ENCODE measurements at regions not wholly inside any gene's neighbourhood (a gene's known extent, or its start where the extent isn't known, plus 50 kb on each side); places are given as distances from the start of the nearest gene placed in this dataset.
A peak's percentile ranks its signal among the peaks of the same experiment; 100 is the strongest.

DNA sequence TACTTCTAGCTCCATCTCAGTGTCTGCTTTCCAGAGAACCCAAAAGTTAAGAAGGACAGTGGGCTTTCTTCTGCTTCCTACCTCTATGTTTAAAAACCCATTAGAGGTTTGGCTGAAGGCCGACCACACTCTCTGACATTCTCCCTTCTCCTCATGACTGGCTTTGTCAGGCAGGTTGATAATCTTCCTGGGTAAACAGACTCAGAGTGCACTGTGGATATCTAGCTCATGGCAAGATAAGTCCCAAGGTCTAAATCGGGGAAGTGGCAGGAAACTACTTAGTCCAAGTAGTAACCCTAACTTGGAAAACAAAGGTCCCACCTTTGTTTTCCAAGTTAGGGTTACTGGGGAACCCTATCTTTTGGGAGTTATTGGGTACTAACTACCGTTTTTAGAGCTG lies 161.9 kb upstream of the SPAG17 start:
- no peak for DNase-seq

DNA sequence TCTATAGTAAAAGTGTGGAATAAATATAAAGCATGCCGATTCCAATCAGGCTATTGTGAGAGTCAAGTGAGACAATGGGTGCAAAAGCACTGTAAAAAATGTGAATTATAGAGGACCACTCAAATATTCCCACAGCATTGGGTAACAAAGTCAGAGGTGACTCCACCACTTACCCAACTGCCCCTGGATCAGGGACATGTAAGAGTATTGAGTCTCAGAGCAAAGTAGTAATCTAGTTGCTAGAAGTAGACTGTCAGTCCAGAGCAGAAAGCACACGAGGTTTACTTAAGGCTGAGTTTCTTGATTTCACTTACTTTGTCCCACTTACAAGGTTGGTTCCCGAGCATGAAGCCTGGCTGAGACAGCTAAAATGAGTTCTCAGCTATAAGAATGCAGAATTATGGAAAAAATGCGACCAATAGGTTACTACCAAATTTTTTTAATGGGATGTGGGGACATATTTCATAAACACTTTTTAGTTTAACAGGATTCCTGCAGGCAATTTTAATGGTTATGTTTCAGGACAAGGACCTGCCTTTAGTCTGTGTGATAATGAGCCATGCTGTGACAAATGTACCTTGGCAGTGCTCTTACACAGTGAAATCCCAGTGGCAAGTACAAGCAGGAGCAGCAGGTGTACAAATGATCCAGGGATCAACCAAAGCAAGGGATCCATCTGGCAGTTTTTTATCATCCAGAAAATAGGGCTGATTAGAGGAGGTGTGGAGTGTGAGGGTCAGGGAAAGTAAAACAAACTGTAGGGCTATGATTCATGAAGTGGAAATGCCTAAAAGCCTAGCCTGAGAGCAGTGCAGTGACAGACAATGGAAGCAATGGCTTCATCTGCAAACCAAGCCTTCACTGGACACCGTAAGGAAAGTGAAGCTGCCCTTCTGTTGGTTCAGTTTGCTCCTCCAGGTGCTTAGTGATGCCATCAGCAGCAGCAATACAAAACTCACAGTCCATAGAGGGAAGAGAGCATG lies 156.2 kb upstream of the SPAG17 start:
- no peak for DNase-seq

DNA sequence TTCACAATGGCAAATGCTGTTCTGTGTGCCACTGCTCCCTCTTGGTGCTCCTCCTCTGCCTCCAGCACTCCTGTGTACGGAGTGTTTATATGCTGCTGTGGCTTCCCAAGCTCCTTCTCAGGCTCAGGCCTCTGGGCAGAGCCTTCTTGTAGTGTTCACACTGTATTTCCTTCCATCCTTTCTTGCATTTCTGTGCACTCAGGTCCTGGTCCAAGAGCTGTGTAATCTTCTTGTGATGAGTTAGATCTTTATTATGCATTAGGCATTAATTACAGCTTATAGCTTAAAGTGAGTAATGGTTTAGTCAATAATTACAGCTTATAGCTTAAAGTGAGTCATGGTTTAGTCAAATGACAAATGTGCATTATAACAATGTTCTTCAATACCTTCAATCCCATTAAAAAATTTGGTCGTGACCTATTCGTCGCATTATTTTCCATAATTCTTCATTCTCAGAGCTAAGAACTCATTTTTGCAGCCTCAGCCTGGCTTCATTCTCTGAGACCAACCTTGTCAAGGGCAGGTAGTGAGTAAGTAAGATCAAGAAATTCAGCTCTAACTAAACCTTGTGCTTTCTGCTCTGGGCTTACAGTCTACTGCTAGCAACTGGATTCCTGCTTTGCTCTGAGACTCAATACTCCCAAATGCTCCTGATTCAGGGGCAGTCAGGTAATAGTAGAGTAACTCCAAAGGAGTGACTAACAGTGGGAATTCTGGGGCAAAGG lies 154.5 kb upstream of the SPAG17 start:
- peak in 1 of 3 donors; percentile 22 for DNase-seq

DNA sequence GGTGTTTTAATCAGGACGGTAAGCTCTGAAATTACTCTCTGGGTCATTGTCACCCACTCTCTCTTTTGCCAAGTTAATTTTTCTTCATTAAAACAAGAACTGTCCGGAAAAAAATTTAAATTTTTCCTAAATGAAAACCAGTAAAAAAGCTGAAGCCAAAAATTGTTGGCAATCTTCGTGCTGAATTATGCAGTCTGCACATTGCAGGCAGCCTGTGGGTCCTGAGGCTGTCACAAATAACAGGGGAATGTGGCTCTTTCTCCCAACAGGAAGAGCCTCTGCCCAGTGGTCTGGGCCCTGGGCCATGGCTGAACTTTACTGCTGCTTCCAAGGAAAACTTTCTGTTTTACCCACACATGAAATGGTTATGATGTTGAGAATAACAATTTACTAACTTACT lies 153.9 kb upstream of the SPAG17 start:
- DNase-seq: peak in 2 of 3 donors; percentile 10 to 51

DNA sequence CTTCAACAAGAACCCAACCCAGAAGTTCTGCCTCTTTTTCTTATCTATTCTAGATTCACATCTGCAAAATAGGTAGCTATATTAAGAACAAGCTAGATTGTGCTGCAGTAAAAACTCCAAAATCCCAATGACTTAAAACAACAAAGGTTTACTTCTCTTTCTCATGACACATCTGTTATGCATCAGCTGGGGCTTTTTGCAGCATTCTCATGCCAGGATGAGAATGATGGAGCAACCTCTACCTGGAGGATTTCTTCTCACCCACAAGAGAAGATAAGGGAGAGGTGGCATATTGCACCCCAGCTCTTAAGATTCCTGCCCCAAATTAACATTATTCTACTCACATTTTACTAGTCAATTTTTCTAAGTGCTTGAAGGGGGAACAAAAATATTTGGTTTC lies 152.3 kb upstream of the SPAG17 start:
- no peak for DNase-seq

DNA sequence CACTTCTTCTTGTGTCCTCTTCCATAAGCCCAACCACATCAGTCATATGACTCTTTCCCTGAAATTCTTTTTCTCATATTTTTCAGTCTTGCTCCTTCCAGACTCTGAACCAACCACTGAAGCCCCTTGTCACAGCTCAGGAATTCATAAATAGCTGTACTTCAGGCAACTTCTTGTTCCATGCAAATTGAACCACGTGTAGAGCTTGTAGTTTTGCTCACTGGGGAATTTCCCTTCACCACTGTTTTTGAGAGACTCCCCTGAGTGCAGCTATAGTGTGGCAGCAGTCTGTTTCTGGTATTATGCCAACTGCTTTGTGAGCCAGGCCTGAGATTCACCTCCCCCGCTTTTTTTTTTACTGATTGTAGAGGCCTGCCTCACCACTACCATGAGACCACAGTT lies 150.3 kb upstream of the SPAG17 start:
- peak in 2 of 3 donors; percentile 57 to 93 for DNase-seq

DNA sequence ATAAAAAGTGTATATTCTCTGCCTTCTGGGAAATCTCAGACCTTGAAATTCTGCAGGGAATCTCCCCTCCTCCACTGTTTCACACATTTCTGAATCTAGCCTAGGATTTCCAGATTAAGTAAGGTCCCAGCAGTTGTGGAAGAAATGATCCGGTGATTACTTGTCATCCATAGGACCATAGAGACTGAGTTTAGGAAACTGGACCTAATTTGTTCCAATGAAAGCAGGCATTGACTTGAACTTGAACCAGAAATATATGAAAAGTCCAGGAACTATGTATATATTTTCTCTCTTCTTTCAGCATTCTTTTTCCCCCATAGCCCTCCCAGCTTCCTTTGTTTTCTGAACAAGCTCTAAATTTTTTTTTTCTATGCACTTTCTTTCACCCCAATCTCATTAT lies 149.5 kb upstream of the SPAG17 start:
- peak in 2 of 3 donors; percentile 14 to 70 for DNase-seq

DNA sequence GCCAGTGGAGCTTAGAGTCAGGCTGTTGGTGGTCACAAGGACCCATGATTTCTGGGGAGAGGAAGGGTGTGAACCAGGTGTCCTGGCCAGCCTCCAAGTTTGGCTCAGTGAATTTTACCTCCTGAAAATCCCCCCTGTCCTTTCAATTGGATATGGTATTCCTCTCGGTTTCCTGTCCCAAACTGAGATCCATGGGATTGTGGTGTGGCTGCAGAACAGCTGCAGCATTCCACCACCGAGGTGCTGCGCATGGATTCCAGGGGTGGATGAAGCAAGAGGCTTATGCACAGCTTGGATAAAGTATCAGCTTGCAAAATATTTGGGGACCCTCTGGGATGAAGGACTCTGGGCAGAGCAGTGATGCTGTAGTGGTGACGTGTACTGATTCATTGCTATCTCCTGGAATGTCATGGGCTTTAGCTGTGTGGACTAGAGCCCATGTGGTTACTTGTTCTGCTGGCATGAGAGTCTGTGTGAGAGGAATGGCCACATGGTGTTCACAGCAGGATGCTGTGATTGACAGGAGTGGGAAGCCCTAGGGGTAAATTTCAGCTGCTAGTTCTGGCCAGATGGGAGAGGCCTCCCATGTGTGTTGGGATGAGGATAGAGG lies 148.7 kb upstream of the SPAG17 start:
- peak; percentile 74 to 89 (median 81) for DNase-seq

DNA sequence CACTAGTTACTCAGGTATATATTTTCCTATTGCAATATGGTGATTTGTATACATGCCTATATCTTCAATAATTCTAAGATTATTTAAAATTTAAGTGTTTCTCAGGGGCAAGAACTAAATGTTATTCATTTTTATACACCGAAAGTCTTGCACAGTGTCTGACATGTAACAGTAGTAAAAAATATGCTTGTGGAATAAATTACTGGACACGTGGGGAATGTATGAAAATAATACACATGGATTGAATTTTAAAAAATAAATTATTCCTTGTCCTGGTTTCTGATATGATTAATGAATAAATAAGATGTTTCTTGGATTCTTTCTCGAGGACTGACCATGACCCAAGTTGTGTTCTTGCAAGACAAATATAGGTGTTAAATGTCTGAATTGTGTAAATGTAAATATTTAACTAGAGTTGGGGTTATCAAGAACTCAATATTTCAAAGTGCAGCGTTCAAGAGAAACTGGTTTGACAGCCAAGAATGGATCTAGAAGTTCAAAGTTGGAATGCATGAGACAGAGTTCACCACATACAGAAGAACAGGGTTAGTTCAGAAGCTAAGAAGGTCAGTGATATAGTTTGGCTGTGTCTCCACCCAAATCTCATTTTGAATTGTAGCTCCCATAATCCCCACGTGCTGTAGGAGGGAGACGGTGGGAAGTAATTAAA lies 142.1 kb upstream of the SPAG17 start:
- no peak for DNase-seq

DNA sequence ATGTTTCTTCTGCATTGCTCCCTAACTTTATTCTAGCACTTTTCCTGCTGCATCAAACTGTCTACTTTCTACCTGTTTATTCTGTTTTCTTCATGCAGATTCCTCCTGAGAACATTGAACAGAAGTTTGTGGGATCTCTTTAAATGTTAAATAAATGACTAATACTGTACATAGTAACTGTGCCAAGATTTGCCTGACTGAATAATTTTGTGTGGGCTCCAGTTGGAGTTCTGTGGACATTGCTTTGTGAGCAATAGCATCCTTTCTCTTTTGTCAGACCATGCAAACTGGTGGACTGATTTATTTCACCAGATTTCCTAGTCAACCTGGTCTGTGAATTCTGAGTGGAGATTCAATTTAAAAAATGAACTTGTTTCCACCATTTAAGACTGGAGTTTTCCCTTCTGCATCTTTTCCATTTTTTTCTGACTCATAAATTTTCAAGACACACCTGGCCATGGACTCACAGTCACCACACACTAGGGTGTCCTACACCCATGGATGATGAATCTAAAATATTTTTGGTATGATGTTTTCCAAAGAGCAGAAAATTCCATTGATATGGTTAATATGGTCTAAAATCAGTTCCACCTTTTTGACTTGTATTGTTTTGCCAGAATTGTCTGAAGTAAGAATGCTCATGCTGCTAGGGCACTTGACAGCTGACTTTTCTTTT lies 140.7 kb upstream of the SPAG17 start:
- no peak for DNase-seq

DNA sequence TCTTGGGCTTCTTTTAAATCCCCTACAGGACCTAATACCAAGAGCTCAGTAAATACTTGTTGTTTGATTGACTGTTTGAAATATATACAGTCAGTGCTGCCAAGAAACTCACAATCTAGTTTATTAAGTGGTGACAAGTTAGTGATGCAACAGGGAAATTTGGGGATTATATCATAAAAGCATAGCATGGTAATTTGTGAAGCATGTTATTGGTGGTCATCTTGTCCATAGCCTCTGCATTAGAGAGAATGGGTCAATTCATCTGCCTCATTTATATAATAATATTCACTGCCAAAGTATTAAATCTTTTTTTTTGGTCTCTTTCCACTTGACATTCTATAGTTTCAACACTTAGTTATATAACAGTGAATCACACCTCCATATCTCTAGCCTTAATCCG lies 138.2 kb upstream of the SPAG17 start:
- DNase-seq: peak in 2 of 3 donors; percentile 33 to 67

DNA sequence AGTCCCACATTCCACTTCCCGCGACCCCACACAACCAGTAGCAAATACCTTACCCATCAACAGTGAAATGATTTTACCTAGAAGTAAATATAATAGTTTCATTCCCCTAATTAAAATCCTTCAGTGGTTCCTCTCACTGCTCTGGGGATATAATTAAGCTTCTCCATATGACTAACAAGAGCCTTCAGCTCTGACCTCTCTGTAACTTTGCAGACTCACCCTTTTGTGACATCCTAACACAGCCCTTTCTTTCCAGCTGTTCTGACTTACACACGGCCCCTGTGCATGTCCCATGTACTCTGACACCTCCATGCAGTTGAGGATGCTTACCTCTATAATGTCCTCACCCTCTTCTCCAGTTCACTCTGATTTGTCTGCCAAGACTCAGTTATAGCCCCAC lies 137.3 kb upstream of the SPAG17 start:
- DNase-seq: peak in 1 of 3 donors; percentile 62

DNA sequence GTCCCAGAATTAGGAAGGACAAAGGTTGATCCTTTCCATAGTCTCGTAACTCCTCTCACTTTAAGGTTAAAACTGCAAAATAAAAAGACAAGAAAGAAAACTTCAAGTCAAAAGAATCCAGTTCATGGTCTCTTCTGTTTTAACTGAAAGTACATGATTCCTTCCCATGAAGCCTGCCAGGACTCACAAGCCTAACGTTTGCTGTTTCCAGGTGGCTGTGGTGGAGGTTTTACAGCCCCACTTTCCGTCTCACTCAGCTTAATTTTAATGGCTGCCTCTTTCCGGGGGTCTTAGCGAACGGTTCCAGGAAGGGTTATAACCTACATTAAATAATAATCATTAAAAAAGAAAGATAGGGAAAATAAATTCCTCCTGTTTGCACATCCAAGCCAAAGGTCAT lies 136.8 kb upstream of the SPAG17 start:
- peak in 1 of 3 donors; percentile 65 for DNase-seq

DNA sequence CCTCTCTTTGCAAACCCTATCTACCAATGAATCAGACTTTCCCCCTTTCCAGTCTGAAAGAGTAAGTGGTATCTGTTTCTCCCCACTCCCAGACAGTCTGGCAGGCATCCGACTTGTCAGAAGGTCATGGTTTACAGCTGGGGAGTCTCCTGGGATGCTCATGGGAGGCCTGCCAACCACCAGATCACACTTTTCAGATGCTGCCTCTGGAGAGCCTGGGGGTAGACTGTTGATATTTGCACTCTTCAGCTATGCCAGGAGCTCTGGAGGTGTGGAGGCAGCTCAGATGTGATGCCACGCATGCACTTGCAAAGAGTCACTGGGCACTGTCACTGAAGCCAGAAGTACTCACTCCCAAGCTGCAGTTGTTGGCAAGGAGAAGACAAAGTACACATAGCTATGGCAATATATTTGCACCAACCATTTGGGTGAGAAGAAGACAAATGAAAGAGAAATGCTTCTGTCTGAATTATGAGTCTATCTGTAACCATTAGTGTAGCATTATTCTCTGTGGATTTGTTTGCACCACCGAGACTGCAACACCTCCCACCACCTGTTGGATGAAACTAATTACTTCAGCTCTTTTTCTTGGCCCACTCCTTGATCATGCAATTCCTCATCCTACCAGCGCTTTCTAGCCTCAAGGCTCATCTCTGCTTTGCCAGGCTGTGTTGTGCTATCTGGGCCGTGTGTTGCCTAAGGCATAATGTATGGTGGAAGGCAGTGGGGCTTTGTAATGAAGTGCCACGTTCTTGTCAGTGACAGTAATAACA lies 133.0 kb upstream of the SPAG17 start:
- DNase-seq: peak in 1 of 3 donors; percentile 38

DNA sequence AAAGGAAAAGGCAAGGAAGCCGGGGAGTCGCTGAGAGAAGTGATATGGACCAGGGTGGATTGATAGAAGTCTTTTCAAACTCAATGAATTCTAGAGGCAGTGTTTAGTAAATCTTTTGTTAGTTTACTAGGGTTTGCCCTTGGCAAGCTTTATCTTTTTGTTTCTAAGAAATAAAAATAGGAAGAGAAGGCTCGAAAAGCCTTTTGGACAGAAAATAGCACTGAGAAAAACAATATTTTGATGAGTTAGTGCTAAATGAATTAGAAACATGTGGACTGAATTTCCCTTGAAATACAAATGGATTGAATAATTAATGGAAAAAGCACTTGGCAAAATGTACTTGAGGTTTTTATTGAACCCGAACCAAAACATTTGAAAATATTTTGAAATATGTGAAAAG lies 121.8 kb upstream of the SPAG17 start:
- DNase-seq: peak in 1 of 3 donors; percentile 70

DNA sequence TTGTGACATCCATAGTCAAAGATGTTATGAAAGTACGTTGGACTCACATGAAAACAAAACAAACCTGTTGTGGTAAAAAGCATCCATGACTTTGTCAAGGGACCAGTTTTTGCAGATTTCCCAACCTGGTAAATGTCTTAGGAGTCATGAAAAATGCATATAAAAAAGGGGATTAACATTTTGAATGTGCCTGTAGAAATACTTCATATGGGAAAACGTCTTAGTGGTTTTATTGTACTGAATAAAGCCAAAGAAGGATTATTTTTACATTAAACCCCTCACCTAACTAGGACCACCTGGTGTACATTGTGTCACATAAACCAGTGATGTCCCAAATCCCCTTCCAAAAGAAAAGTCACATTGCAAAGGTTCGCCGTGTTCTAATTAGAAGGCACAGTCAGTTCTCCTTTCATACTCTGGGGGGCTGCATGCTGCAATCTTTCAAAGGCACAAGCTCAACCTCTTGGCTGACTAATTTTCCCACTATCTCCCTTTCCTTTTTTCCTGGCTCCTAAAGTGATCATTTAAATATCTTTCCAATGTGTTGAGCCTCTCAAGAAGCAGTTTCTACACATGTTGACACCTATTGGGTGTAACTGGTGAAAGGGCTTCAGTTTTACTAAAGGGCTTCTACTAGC lies 119.8 kb upstream of the SPAG17 start:
- DNase-seq: peak in 1 of 3 donors; percentile 71

DNA sequence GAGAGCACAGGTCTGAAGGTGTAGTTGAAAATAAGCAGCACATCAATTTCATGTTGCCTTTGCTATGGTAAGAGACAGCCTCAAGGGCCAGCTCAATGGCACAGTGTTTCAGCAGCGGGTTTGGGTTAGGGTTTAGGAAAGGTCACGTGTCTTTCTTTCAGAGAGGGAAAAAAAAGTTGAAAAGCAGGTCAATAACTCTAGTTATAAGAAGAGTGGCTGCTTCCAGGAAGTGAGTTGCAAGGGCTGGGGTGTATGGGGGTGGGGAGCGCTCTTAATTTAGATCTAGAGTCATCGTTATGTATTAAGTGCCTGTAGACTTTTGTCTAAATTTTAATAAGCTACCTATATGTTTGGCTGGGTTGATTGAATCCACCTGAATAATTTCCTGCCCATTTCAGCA lies 118.5 kb upstream of the SPAG17 start:
- DNase-seq: no peak

DNA sequence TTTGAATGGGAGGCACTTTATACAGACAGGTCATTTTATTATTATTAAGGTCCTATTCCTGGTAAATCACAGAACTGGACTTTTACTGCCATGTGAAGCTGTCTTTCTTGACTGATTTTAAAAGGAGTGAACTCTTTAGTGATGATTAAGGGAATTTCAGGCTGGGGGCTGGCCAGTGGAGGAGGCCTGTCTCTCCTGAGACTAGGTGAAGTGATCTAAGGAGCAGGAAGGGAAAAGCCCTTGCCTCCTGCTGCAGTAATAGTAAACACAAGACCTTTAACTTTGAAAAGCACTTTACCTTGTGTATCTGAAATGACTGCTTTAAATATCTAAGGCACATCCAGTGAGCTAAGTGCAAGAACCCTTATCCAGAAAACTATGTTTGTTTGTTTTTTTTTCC lies 118.0 kb upstream of the SPAG17 start:
- DNase-seq: no peak

DNA sequence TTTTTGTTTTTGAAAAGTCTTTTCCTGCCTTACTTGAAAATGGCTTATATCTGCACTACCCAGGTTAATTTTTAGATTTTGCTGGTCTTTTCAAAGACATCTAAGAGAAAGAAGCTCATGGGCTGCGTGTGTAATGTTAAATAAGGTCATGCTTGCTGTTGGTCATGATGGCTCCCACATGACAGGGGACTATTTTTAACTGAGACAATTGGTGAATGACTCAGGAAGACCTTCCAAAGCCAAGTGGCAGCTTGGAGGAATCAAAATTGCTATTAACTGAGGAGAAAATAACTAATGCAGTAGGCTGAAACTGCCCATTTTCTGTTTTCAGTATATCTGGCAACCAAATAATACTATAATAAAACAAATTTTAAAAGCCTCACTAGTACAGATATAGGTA lies 117.1 kb upstream of the SPAG17 start:
- DNase-seq: no peak

DNA sequence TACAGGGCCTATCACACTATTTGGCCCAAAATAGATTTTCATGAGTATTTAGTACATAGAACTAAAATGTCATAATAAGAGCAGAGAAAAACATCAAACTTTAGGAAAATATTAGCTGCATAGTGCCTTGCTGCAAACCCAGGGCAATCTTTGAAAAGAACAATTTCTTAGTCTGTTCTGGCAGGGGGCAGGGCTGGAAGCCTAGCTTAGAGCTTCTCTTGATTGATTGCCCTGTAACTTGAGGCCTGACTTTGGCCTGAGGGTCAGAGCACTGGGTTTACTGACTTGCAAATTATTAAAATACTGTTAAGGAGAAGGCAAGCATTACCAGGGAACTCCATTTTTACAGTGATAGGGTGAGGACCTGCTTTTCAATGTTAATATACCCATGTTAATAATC lies 115.8 kb upstream of the SPAG17 start:
- DNase-seq: no peak
